Keratinocyte (primary cell): ENCODE measurements at regions not wholly inside any gene's neighbourhood (a gene's known extent, or its start where the extent isn't known, plus 50 kb on each side); places are given as distances from the start of the nearest gene placed in this dataset.

Experiments used
- DNase-seq: peaks from one replicate; pipeline ENCODE4 v3.0.0-alpha.2; 2011; ENCODE audit warnings: low read depth, missing footprints, low spot score
- FAIRE-seq: peaks from 2 replicates; lab custom pipeline; 2011; peaks lifted over from hg19 to GRCh38; lab: Jason Lieb, UNC
- H2AFZ ChIP-seq: 2 replicates; pipeline ENCODE4 v1.6.0; 2012; ENCODE audit warnings: low read length, control low read depth, inconsistent platforms; ENCODE audit not compliant: control insufficient read depth
- H3K27ac ChIP-seq: 2 replicates; pipeline ENCODE4 v1.5.1; 2011; ENCODE audit warnings: low read length; ENCODE audit not compliant: control insufficient read depth, insufficient read depth
- H3K27me3 ChIP-seq: 3 replicates; pipeline ENCODE4 v1.6.0; 2011; ENCODE audit warnings: low read length; ENCODE audit not compliant: control insufficient read depth, insufficient read depth; ENCODE audit errors: extremely low read depth
- H3K36me3 ChIP-seq, 2 experiments: 2 replicates in 1 of 2; 3 replicates in 1 of 2; pipeline ENCODE4 v1.5.1; 2011; ENCODE audit warnings: low read length in 2 of 2, mild to moderate bottlenecking in 1 of 2; ENCODE audit not compliant: control insufficient read depth in 2 of 2, insufficient read depth in 2 of 2; ENCODE audit errors: extremely low read depth in 1 of 2
- H3K4me1 ChIP-seq: 3 replicates; pipeline ENCODE4 v1.5.1; 2011; ENCODE audit warnings: low read length; ENCODE audit not compliant: control insufficient read depth, insufficient read depth; ENCODE audit errors: extremely low read depth
- H3K4me2 ChIP-seq: 3 replicates; pipeline ENCODE4 v1.6.0; 2011; ENCODE audit warnings: low read depth, low read length; ENCODE audit not compliant: control insufficient read depth, insufficient read depth; ENCODE audit errors: extremely low read depth
- H3K4me3 ChIP-seq, 3 experiments: fragments of 200-600 bp in 1 of 3; sonication (generic) in 1 of 3; 2 replicates in 2 of 3; 3 replicates in 1 of 3; pipeline ENCODE4 v1.5.1; 2011 to 2016; ENCODE audit warnings: low read length in 3 of 3, mild to moderate bottlenecking in 3 of 3, control low read depth in 2 of 3, inconsistent platforms in 1 of 3, low read depth in 1 of 3, mixed read lengths in 1 of 3, mixed run types in 1 of 3, moderate library complexity in 1 of 3; ENCODE audit not compliant: control insufficient read depth in 2 of 3, insufficient read depth in 2 of 3; ENCODE audit errors: extremely low read depth in 1 of 3
- H3K79me2 ChIP-seq: 2 replicates; pipeline ENCODE4 v1.6.0; 2012; ENCODE audit warnings: low read length; ENCODE audit not compliant: control insufficient read depth, insufficient read depth
- H3K9ac ChIP-seq: 3 replicates; pipeline ENCODE4 v1.6.0; 2011; ENCODE audit warnings: low read length; ENCODE audit not compliant: control insufficient read depth, insufficient read depth; ENCODE audit errors: extremely low read depth
- H3K9me1 ChIP-seq: 3 replicates; pipeline ENCODE4 v1.6.0; 2011; ENCODE audit warnings: low read length; ENCODE audit not compliant: control insufficient read depth, insufficient read depth; ENCODE audit errors: extremely low read depth
- H3K9me3 ChIP-seq: 2 replicates; pipeline ENCODE4 v1.5.1; 2012; ENCODE audit warnings: low read depth, low read length; ENCODE audit not compliant: control insufficient read depth
- H4K20me1 ChIP-seq: 3 replicates; pipeline ENCODE4 v1.6.0; 2011; ENCODE audit warnings: low read length; ENCODE audit not compliant: control insufficient read depth, insufficient read depth; ENCODE audit errors: extremely low read depth
- EZH2 ChIP-seq: IDR thresholded peaks from one replicate; pipeline ENCODE4 v1.6.1; 2012; ENCODE audit warnings: inconsistent platforms, mild to moderate bottlenecking, low read length, moderate library complexity
- dilution Hi-C: fragments of 300-500 bp; cut with MboI; formaldehyde crosslinking; loops from one replicate; pipeline ENCODE4 v1.7.0; 2020; ENCODE audit warnings: low sequenced_read_pairs; ENCODE audit not compliant: extremely low pct_ligation_motif_present
- TF ChIP-seq, protein P1 (sequence below), 3 experiments: IDR thresholded peaks in 1 of 3; conservative IDR thresholded peaks in 1 of 3; optimal IDR thresholded peaks in 1 of 3; 2 replicates in 2 of 3; 3 replicates in 1 of 3; pipeline versions ENCODE3 to v1.5.1; 2011; ENCODE audit warnings: low read length in 3 of 3, mild to moderate bottlenecking in 3 of 3, moderate library complexity in 2 of 3, control low read depth in 1 of 3, inconsistent platforms in 1 of 3; ENCODE audit not compliant: insufficient read depth in 2 of 3; ENCODE audit errors: extremely low read depth in 1 of 3

DNA sequence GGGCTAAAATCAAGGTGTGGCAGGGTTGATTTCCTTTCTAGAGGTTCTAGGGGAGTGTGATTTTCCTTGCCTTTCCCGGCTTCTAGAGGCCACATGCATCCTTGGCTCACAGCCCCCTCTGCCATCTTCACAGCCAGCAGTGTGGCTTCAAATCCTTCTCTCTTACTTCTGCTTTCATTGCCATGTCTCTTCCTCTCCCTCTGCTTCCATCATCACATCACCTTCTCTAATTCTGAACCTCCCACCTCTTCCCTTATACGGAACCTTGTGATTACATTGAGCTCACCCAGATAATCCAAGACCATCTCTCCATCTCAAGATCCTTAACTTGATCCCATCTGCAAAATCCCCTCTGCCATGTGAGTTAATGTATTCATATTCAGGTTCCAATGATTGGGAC lies 56.2 kb upstream of the RMDN2 start:
- no peaks in the 10 kb centered on the region for H3K27me3 ChIP-seq
- H3K27ac ChIP-seq = no peak overlapping the region
- H3K9me3 ChIP-seq = no peaks in the 10 kb centered on the region
- dilution Hi-C loops = loop anchor here (25.0 kb wide), 1 partner anchor 457 kb away; no protein-coding TSS in a partner anchor
- H3K36me3 ChIP-seq = no peaks in the 10 kb centered on the region
- H2AFZ ChIP-seq = no peak overlapping the region
- H3K4me3 ChIP-seq = no peak overlapping the region
- no peaks in the 10 kb centered on the region for H4K20me1 ChIP-seq
- peaks cover 31% of the 10 kb centered on the region for H3K4me1 ChIP-seq
- no peak overlapping the region for H3K4me2 ChIP-seq
- no peak for TF ChIP-seq EZH2
- TF ChIP-seq, protein P1, sequence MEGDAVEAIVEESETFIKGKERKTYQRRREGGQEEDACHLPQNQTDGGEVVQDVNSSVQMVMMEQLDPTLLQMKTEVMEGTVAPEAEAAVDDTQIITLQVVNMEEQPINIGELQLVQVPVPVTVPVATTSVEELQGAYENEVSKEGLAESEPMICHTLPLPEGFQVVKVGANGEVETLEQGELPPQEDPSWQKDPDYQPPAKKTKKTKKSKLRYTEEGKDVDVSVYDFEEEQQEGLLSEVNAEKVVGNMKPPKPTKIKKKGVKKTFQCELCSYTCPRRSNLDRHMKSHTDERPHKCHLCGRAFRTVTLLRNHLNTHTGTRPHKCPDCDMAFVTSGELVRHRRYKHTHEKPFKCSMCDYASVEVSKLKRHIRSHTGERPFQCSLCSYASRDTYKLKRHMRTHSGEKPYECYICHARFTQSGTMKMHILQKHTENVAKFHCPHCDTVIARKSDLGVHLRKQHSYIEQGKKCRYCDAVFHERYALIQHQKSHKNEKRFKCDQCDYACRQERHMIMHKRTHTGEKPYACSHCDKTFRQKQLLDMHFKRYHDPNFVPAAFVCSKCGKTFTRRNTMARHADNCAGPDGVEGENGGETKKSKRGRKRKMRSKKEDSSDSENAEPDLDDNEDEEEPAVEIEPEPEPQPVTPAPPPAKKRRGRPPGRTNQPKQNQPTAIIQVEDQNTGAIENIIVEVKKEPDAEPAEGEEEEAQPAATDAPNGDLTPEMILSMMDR (optimal IDR thresholded peaks at IDR 0.05 in 1 of 3, IDR thresholded peaks at IDR 0.05 in 1 of 3, conservative IDR thresholded peaks at IDR 0.05 in 1 of 3; ENCODE audit: extremely low read depth in 1 of 3, insufficient read depth in 2 of 3, low read length in 3 of 3) = no peak
- H3K79me2 ChIP-seq = no peaks in the 10 kb centered on the region
- DNase-seq (no peak), FAIRE-seq (no peak)
- no peaks in the 10 kb centered on the region for H3K9me1 ChIP-seq
- no peak overlapping the region for H3K9ac ChIP-seq

DNA sequence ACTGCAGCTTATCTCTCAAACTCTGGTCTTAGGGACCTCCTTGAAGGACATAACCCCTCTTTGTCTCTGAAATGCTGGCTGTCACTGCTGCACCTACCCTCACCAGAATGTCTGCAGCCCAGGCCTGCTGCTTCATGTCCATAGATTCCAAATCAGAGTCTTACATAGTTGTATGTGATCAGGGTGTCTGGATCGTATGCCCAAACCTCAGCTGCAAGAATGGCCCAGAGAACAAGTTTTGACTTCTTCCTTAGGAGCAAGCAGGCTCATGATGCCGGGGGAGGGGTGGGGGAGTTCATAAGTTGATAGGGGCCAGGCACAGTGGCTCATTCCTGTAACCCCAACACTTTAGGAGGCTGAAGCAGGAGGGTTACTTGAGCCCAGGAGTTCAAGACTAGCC lies 55.8 kb upstream of the RMDN2 start:
- FAIRE-seq = peak; percentile 75

More for the DNA sequence above, 55.8 kb upstream of the RMDN2 start:
- Histone ChIP-seq H3K4me2 (no peak overlapping the region), H3K27ac (no peak overlapping the region), H3K36me3 (no peaks in the 10 kb centered on the region), H3K9ac (no peak overlapping the region), H4K20me1 (no peaks in the 10 kb centered on the region), H2AFZ (no peak overlapping the region), H3K9me3 (no peaks in the 10 kb centered on the region), H3K4me1 (peaks cover 31% of the 10 kb centered on the region), H3K4me3 (no peak overlapping the region), H3K27me3 (no peaks in the 10 kb centered on the region), H3K79me2 (no peaks in the 10 kb centered on the region), H3K9me1 (no peaks in the 10 kb centered on the region)
- dilution Hi-C loops = loop anchor here (25.0 kb wide), 1 partner anchor 457 kb away; no protein-coding TSS in a partner anchor
- no peak for DNase-seq
- TF ChIP-seq, protein P1 (optimal IDR thresholded peaks at IDR 0.05 in 1 of 3, IDR thresholded peaks at IDR 0.05 in 1 of 3, conservative IDR thresholded peaks at IDR 0.05 in 1 of 3; ENCODE audit: extremely low read depth in 1 of 3, insufficient read depth in 2 of 3, low read length in 3 of 3) = no peak
- no peak for TF ChIP-seq EZH2
